ENCODE measurements at regions not wholly inside any gene's neighbourhood (a gene's known extent, or its start where the extent isn't known, plus 50 kb on each side); places are given as distances from the start of the nearest gene placed in this dataset.

DNA sequence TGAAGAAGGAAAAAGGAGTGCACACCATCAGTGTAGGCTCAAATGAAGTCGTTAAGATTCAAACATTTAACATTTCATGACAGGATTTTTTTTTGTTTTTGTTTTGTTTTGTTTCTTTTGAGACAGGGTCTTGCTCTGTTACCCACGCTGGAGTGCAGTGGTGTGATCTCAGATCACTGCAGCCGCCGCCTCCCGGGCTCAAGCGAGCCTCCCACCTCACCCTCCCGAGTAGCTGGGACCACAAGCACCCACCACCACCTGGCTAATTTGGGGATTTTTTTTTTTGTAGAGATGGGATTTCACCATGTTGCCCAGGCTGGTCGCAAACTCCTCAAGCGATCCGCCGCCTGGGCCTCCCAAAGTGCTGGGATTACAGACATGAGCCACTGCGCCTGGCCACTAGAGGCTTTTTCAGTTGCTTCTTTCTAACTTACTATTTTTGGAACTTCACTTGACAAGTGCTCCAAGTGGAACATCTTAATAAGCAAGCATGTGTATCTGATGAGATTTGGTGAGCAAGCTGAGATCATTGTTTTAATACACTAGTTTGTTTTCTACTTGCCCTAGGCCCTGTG is 78.9 kb upstream of the CNKSR2 start:
- no peak for TF ChIP-seq EZH2 (IDR thresholded peaks at IDR 0.05; ENCODE audit: insufficient read depth, poor library complexity, severe bottlenecking)
- no peak for TF ChIP-seq EZH2phosphoT487 (IDR thresholded peaks at IDR 0.05; ENCODE audit: insufficient read depth, low read depth)

All from GM23248 (cell line).